HEK293 (cell line): ENCODE measurements at regions not wholly inside any gene's neighbourhood (a gene's known extent, or its start where the extent isn't known, plus 50 kb on each side); places are given as distances from the start of the nearest gene placed in this dataset.
A peak's percentile ranks its signal among the peaks of the same experiment; 100 is the strongest.

Experiments used
- GLI2 ChIP-seq: fragments of 450-650 bp; formaldehyde crosslinking; IDR thresholded peaks from 2 replicates; pipeline ENCODE4; 2017; ENCODE audit warnings: missing biosample characterization, missing genetic modification characterization, low read depth, borderline replicate concordance
- KLF16 ChIP-seq: fragments of 450-650 bp; formaldehyde crosslinking; IDR thresholded peaks from 2 replicates; pipeline ENCODE4 v1.5.1; 2017; ENCODE audit warnings: missing biosample characterization, missing genetic modification characterization
- KLF7 ChIP-seq: fragments of 450-650 bp; formaldehyde crosslinking; IDR thresholded peaks from 2 replicates; pipeline ENCODE4 v1.5.1; 2016; ENCODE audit warnings: missing biosample characterization, missing genetic modification characterization, borderline replicate concordance
- KLF9 ChIP-seq: fragments of 450-650 bp; formaldehyde crosslinking; IDR thresholded peaks from 2 replicates; pipeline ENCODE4 v1.5.1; 2016; ENCODE audit warnings: missing biosample characterization, missing genetic modification characterization, low read depth
- MYNN ChIP-seq: fragments of 450-650 bp; formaldehyde crosslinking; IDR thresholded peaks from 2 replicates; pipeline ENCODE4 v1.5.1; 2016; ENCODE audit warnings: missing biosample characterization, missing genetic modification characterization, borderline replicate concordance
- OVOL3 ChIP-seq: fragments of 450-650 bp; formaldehyde crosslinking; IDR thresholded peaks from 2 replicates; pipeline ENCODE4 v1.5.1; 2016; ENCODE audit warnings: missing biosample characterization, missing genetic modification characterization
- SCRT1 ChIP-seq: fragments of 450-650 bp; formaldehyde crosslinking; IDR thresholded peaks from 2 replicates; pipeline ENCODE4 v1.5.1; 2016; ENCODE audit warnings: missing biosample characterization, missing genetic modification characterization, borderline replicate concordance
- ZBTB20 ChIP-seq: fragments of 450-650 bp; formaldehyde crosslinking; IDR thresholded peaks from 2 replicates; pipeline ENCODE4 v1.5.1; 2016; ENCODE audit warnings: missing biosample characterization, missing genetic modification characterization
- ZFP41 ChIP-seq: fragments of 450-650 bp; formaldehyde crosslinking; IDR thresholded peaks from 2 replicates; pipeline ENCODE4 v1.5.1; 2016; ENCODE audit warnings: missing biosample characterization, missing genetic modification characterization, borderline replicate concordance
- ZIC2 ChIP-seq: fragments of 450-650 bp; formaldehyde crosslinking; IDR thresholded peaks from 2 replicates; pipeline ENCODE4 v1.5.1; 2016; ENCODE audit warnings: missing biosample characterization, missing genetic modification characterization
- ZNF140 ChIP-seq: fragments of 450-650 bp; formaldehyde crosslinking; IDR thresholded peaks from 2 replicates; pipeline ENCODE4 v1.5.1; 2016; ENCODE audit warnings: missing biosample characterization, missing genetic modification characterization
- ZNF157 ChIP-seq: fragments of 450-650 bp; formaldehyde crosslinking; IDR thresholded peaks from 2 replicates; pipeline ENCODE4 v1.5.1; 2016; ENCODE audit warnings: missing biosample characterization, missing genetic modification characterization
- ZNF16 ChIP-seq: fragments of 450-650 bp; formaldehyde crosslinking; IDR thresholded peaks from 2 replicates; pipeline ENCODE4 v1.5.1; 2016; ENCODE audit warnings: low read depth, missing biosample characterization, missing genetic modification characterization
- ZNF221 ChIP-seq: fragments of 450-650 bp; formaldehyde crosslinking; IDR thresholded peaks from 2 replicates; pipeline ENCODE4 v1.5.1; 2017; ENCODE audit warnings: missing biosample characterization, missing genetic modification characterization, borderline replicate concordance
- ZNF302 ChIP-seq: fragments of 450-650 bp; formaldehyde crosslinking; IDR thresholded peaks from 2 replicates; pipeline ENCODE4 v1.5.1; 2016; ENCODE audit warnings: missing biosample characterization, missing genetic modification characterization, low read depth
- ZNF473 ChIP-seq: fragments of 450-650 bp; formaldehyde crosslinking; IDR thresholded peaks from 2 replicates; pipeline ENCODE4 v1.5.1; 2017; ENCODE audit warnings: missing biosample characterization, missing genetic modification characterization
- ZNF48 ChIP-seq: fragments of 450-650 bp; formaldehyde crosslinking; IDR thresholded peaks from 2 replicates; pipeline ENCODE4 v1.5.1; 2016; ENCODE audit warnings: missing biosample characterization, missing genetic modification characterization
- ZNF501 ChIP-seq: fragments of 450-650 bp; formaldehyde crosslinking; IDR thresholded peaks from 2 replicates; pipeline ENCODE4 v1.5.1; 2016; ENCODE audit warnings: missing biosample characterization, missing genetic modification characterization
- ZNF555 ChIP-seq: fragments of 450-650 bp; formaldehyde crosslinking; conservative IDR thresholded peaks from 2 replicates; pipeline ENCODE4 v1.5.1; 2017; ENCODE audit warnings: missing biosample characterization, mild to moderate bottlenecking, missing genetic modification characterization, inconsistent platforms
- ZNF561 ChIP-seq: fragments of 450-650 bp; IDR thresholded peaks from 2 replicates; pipeline ENCODE4 v1.5.1; 2018; ENCODE audit warnings: missing biosample characterization, missing genetic modification characterization, borderline replicate concordance
- ZNF626 ChIP-seq: fragments of 450-650 bp; sonication (Bioruptor Pico); formaldehyde crosslinking; IDR thresholded peaks from 2 replicates; pipeline ENCODE4 v1.5.1; 2018; ENCODE audit warnings: missing biosample characterization, missing genetic modification characterization, inconsistent platforms
- ZNF654 ChIP-seq: fragments of 450-650 bp; formaldehyde crosslinking; IDR thresholded peaks from 2 replicates; pipeline ENCODE4 v1.5.1; 2016; ENCODE audit warnings: low read depth, missing biosample characterization, missing genetic modification characterization
- ZNF670 ChIP-seq: fragments of 450-650 bp; formaldehyde crosslinking; IDR thresholded peaks from 2 replicates; pipeline ENCODE4 v1.5.1; 2016; ENCODE audit warnings: missing biosample characterization, missing genetic modification characterization, low read depth
- ZNF677 ChIP-seq: fragments of 450-650 bp; IDR thresholded peaks from 2 replicates; pipeline ENCODE4 v1.5.0; 2018; ENCODE audit warnings: missing biosample characterization, mild to moderate bottlenecking, missing genetic modification characterization, moderate library complexity
- ZNF837 ChIP-seq: fragments of 450-650 bp; formaldehyde crosslinking; IDR thresholded peaks from 2 replicates; pipeline ENCODE4 v1.5.1; 2016; ENCODE audit warnings: missing biosample characterization, missing genetic modification characterization
- TF ChIP-seq, protein P1 (sequence below): fragments of 450-650 bp; formaldehyde crosslinking; IDR thresholded peaks from 2 replicates; pipeline ENCODE4 v1.5.1; 2016; ENCODE audit warnings: missing biosample characterization, missing genetic modification characterization
- TF ChIP-seq, protein P2 (sequence below): fragments of 450-650 bp; formaldehyde crosslinking; IDR thresholded peaks from 2 replicates; pipeline ENCODE4; 2016; ENCODE audit warnings: missing biosample characterization, missing genetic modification characterization
- TF ChIP-seq, protein P3 (sequence below): fragments of 450-650 bp; formaldehyde crosslinking; IDR thresholded peaks from 2 replicates; pipeline ENCODE4 v1.5.1; 2016; ENCODE audit warnings: missing biosample characterization, missing genetic modification characterization
- TF ChIP-seq, protein P4 (sequence below): fragments of 450-650 bp; formaldehyde crosslinking; IDR thresholded peaks from 2 replicates; pipeline ENCODE4 v1.5.1; 2016; ENCODE audit warnings: missing biosample characterization, missing genetic modification characterization, borderline replicate concordance
- TF ChIP-seq, protein P5 (sequence below): fragments of 450-650 bp; formaldehyde crosslinking; IDR thresholded peaks from 2 replicates; pipeline ENCODE4 v1.5.1; 2016; ENCODE audit warnings: missing biosample characterization, missing genetic modification characterization
- TF ChIP-seq, protein P6 (sequence below): fragments of 450-650 bp; formaldehyde crosslinking; IDR thresholded peaks from 2 replicates; pipeline ENCODE4 v1.5.1; 2017; ENCODE audit warnings: missing biosample characterization, missing genetic modification characterization

DNA sequence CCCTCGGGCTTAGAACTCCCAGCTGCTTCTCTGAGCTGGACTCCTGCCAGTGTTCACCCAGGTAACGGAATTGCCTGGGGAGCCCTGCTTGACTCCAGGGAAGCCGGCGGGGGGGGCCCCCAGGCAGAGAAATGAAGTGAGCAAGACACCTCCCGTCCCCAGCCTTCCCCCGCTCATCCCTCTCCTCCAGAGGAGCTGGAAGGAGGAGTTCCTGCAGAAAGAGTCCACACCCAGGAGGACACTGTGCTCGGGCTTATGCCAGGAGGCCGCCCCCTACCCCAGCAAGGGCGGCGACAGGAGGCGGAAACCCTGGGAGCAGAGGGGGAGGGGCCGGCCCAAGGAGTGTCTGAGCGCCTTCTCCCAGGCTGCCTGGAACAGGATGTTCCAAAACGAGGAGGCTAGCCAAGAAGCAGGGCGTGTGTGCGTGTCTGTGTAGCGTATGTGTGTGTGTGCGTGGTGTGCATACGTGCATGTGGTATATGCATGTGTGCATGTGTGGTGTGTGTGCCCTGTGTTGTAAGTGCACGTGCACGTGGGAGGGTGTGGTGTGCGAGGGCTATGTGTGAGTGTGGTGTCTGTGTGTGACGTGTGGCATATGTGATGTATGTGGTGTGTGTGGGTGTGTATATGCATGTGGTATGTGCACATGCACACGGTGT is 511.3 kb downstream of the SHQ1 start (continued):
- 0 out of 2 replicates have a peak, but pooled peaks have one; percentile 34 for TF ChIP-seq KLF16 (tag by site-specific recombination)
- TF ChIP-seq ZNF48 (tag by site-specific recombination), result no peak
- TF ChIP-seq ZNF677, result no peak
- no peak for TF ChIP-seq ZNF157
- no peak for TF ChIP-seq ZNF670
- TF ChIP-seq ZNF473, result no peak
- TF ChIP-seq, protein P1, sequence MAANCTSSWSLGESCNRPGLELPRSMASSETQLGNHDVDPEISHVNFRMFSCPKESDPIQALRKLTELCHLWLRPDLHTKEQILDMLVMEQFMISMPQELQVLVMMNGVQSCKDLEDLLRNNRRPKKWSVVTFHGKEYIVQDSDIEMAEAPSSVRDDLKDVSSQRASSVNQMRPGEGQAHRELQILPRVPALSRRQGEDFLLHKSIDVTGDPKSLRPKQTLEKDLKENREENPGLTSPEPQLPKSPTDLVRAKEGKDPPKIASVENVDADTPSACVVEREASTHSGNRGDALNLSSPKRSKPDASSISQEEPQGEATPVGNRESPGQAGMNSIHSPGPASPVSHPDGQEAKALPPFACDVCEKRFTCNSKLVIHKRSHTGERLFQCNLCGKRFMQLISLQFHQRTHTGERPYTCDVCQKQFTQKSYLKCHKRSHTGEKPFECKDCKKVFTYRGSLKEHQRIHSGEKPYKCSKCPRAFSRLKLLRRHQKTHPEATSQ (tag by site-specific recombination), result no peak
- TF ChIP-seq, protein P2, sequence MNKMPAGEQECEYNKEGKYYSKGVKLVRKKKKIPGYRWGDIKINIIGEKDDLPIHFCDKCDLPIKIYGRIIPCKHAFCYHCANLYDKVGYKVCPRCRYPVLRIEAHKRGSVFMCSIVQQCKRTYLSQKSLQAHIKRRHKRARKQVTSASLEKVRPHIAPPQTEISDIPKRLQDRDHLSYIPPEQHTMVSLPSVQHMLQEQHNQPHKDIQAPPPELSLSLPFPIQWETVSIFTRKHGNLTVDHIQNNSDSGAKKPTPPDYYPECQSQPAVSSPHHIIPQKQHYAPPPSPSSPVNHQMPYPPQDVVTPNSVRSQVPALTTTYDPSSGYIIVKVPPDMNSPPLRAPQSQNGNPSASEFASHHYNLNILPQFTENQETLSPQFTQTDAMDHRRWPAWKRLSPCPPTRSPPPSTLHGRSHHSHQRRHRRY (tag by site-specific recombination), result no peak
- no peak for TF ChIP-seq OVOL3 (tag by site-specific recombination)
- TF ChIP-seq ZNF140, result no peak
- TF ChIP-seq ZNF302, result no peak
- peak; percentile 86 for TF ChIP-seq ZIC2
- no peak for TF ChIP-seq ZNF837 (tag by site-specific recombination)
- TF ChIP-seq, protein P3, sequence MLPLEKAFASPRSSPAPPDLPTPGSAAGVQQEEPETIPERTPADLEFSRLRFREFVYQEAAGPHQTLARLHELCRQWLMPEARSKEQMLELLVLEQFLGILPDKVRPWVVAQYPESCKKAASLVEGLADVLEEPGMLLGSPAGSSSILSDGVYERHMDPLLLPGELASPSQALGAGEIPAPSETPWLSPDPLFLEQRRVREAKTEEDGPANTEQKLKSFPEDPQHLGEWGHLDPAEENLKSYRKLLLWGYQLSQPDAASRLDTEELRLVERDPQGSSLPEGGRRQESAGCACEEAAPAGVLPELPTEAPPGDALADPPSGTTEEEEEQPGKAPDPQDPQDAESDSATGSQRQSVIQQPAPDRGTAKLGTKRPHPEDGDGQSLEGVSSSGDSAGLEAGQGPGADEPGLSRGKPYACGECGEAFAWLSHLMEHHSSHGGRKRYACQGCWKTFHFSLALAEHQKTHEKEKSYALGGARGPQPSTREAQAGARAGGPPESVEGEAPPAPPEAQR (tag by site-specific recombination), result no peak
- TF ChIP-seq SCRT1 (tag by site-specific recombination), result no peak
- no peak for TF ChIP-seq ZNF626 (tag by site-specific recombination)
- TF ChIP-seq, protein P4, sequence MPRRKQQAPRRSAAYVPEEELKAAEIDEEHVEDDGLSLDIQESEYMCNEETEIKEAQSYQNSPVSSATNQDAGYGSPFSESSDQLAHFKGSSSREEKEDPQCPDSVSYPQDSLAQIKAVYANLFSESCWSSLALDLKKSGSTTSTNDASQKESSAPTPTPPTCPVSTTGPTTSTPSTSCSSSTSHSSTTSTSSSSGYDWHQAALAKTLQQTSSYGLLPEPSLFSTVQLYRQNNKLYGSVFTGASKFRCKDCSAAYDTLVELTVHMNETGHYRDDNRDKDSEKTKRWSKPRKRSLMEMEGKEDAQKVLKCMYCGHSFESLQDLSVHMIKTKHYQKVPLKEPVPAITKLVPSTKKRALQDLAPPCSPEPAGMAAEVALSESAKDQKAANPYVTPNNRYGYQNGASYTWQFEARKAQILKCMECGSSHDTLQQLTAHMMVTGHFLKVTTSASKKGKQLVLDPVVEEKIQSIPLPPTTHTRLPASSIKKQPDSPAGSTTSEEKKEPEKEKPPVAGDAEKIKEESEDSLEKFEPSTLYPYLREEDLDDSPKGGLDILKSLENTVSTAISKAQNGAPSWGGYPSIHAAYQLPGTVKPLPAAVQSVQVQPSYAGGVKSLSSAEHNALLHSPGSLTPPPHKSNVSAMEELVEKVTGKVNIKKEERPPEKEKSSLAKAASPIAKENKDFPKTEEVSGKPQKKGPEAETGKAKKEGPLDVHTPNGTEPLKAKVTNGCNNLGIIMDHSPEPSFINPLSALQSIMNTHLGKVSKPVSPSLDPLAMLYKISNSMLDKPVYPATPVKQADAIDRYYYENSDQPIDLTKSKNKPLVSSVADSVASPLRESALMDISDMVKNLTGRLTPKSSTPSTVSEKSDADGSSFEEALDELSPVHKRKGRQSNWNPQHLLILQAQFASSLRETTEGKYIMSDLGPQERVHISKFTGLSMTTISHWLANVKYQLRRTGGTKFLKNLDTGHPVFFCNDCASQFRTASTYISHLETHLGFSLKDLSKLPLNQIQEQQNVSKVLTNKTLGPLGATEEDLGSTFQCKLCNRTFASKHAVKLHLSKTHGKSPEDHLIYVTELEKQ (tag by site-specific recombination), result no peak
- TF ChIP-seq ZNF221, result no peak
- TF ChIP-seq ZNF654 (tag by site-specific recombination), result no peak
- TF ChIP-seq ZNF501, result no peak
- TF ChIP-seq KLF7, result peak; percentile 76; the same call in 1 of the 2 replicates
- TF ChIP-seq ZNF16 (tag by site-specific recombination), result no peak
- peak; percentile 51; the same call in 1 of the 2 replicates for TF ChIP-seq ZNF561
- TF ChIP-seq MYNN (tag by site-specific recombination), result no peak
- TF ChIP-seq, protein P5, sequence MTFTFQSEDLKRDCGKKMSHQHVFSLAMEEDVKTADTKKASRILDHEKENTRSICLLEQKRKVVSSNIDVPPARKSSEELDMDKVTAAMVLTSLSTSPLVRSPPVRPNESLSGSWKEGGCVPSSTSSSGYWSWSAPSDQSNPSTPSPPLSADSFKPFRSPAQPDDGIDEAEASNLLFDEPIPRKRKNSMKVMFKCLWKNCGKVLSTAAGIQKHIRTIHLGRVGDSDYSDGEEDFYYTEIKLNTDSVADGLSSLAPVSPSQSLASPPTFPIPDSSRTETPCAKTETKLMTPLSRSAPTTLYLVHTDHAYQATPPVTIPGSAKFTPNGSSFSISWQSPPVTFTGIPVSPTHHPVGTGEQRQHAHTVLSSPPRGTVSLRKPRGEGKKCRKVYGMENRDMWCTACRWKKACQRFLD (tag by site-specific recombination), result no peak
- no peak for TF ChIP-seq ZNF555 (tag by site-specific recombination)
- TF ChIP-seq, protein P6, sequence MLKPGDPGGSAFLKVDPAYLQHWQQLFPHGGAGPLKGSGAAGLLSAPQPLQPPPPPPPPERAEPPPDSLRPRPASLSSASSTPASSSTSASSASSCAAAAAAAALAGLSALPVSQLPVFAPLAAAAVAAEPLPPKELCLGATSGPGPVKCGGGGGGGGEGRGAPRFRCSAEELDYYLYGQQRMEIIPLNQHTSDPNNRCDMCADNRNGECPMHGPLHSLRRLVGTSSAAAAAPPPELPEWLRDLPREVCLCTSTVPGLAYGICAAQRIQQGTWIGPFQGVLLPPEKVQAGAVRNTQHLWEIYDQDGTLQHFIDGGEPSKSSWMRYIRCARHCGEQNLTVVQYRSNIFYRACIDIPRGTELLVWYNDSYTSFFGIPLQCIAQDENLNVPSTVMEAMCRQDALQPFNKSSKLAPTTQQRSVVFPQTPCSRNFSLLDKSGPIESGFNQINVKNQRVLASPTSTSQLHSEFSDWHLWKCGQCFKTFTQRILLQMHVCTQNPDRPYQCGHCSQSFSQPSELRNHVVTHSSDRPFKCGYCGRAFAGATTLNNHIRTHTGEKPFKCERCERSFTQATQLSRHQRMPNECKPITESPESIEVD, result no peak
- no peak for TF ChIP-seq GLI2 (tag by site-specific recombination)
- TF ChIP-seq ZBTB20 (tag by site-specific recombination), result no peak
- TF ChIP-seq KLF9, result peak; percentile 61
- no peak for TF ChIP-seq ZFP41 (tag by site-specific recombination)
